ENCODE measurements at regions not wholly inside any gene's neighbourhood (a gene's known extent, or its start where the extent isn't known, plus 50 kb on each side); places are given as distances from the start of the nearest gene placed in this dataset.

DNA sequence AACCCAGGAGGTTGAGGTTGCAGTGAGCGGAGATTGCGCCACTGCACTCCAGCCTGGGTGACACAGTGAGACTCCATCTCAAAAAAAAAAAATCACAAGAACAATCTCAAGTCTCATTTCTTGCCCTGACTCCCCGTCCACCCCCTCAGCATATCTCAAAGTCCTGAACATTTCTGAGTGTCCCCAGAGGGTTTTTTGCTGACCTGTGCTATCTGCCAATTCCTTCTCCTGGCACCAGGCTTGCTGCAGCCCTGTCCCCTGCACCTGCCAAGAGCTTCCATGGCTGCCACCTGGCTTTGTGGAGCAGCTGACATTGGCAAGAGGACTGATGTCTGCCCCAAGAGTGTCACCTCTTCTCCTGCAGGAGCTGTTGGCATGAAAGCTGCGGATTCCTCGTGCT is 54.9 kb upstream of the PTPRT start:
- TF ChIP-seq, protein P1, sequence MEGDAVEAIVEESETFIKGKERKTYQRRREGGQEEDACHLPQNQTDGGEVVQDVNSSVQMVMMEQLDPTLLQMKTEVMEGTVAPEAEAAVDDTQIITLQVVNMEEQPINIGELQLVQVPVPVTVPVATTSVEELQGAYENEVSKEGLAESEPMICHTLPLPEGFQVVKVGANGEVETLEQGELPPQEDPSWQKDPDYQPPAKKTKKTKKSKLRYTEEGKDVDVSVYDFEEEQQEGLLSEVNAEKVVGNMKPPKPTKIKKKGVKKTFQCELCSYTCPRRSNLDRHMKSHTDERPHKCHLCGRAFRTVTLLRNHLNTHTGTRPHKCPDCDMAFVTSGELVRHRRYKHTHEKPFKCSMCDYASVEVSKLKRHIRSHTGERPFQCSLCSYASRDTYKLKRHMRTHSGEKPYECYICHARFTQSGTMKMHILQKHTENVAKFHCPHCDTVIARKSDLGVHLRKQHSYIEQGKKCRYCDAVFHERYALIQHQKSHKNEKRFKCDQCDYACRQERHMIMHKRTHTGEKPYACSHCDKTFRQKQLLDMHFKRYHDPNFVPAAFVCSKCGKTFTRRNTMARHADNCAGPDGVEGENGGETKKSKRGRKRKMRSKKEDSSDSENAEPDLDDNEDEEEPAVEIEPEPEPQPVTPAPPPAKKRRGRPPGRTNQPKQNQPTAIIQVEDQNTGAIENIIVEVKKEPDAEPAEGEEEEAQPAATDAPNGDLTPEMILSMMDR (IDR thresholded peaks at IDR 0.05) = no peak
- TF ChIP-seq POLR2A (IDR thresholded peaks at IDR 0.05) = no peak

All from adrenal gland (tissue), 5 donors.